ENCODE measurements at regions not wholly inside any gene's neighbourhood (a gene's known extent, or its start where the extent isn't known, plus 50 kb on each side); places are given as distances from the start of the nearest gene placed in this dataset.

GRCh38 chr22:34070531-34070930, 150.3 kb upstream of the LARGE1 start:
- Mint-ChIP-seq H3K36me3 (ENCODE audit: low read depth) (no peaks in the 10 kb centered on the region), H3K4me3 (no peak overlapping the region), H3K9me3 (peaks cover 49% of the 10 kb centered on the region), H3K4me1 (ENCODE audit: low read depth) (no peaks in the 10 kb centered on the region), H3K27me3 (ENCODE audit: low read depth) (no peaks in the 10 kb centered on the region), H3K27ac (no peak overlapping the region)
- no peak for DNase-seq (ENCODE audit: low spot score)

- H3K27ac Mint-ChIP-seq: no peak overlapping the region
- no peak for DNase-seq (ENCODE audit: low spot score)
Measured at GRCh38 chr22:34072585-34072984, 152.3 kb upstream of the LARGE1 start.

GRCh38 chr22:34080433-34080832, 160.2 kb upstream of the LARGE1 start:
- Mint-ChIP-seq H3K4me1 (ENCODE audit: low read depth) (no peaks in the 10 kb centered on the region), H3K4me3 (no peak overlapping the region), H3K9me3 (peaks cover 39% of the 10 kb centered on the region), H3K27me3 (ENCODE audit: low read depth) (no peaks in the 10 kb centered on the region), H3K36me3 (ENCODE audit: low read depth) (no peaks in the 10 kb centered on the region), H3K27ac (no peak overlapping the region)
- DNase-seq (ENCODE audit: low spot score): no peak

More at GRCh38 chr22:34072585-34072984, 152.3 kb upstream of the LARGE1 start:
- Mint-ChIP-seq H3K36me3 (ENCODE audit: low read depth) (no peaks in the 10 kb centered on the region), H3K4me1 (ENCODE audit: low read depth) (no peaks in the 10 kb centered on the region), H3K27me3 (ENCODE audit: low read depth) (no peaks in the 10 kb centered on the region), H3K9me3 (peaks cover 42% of the 10 kb centered on the region), H3K4me3 (no peak overlapping the region)

- no peaks in the 10 kb centered on the region for H3K27me3 Mint-ChIP-seq (ENCODE audit: low read depth)
- H3K9me3 Mint-ChIP-seq: peaks cover 64% of the 10 kb centered on the region
- peaks cover 2% of the 10 kb centered on the region for H3K36me3 Mint-ChIP-seq (ENCODE audit: low read depth)
- H3K4me1 Mint-ChIP-seq (ENCODE audit: low read depth): no peaks in the 10 kb centered on the region
- H3K4me3 Mint-ChIP-seq: no peak overlapping the region
- no peak for DNase-seq (ENCODE audit: low spot score)
- H3K27ac Mint-ChIP-seq: no peak overlapping the region
Measured at GRCh38 chr22:34096770-34097169, 176.5 kb upstream of the LARGE1 start.

GRCh38 chr22:34099278-34099677, 179.0 kb upstream of the LARGE1 start:
- Mint-ChIP-seq H3K36me3 (ENCODE audit: low read depth) (no peaks in the 10 kb centered on the region), H3K4me3 (no peak overlapping the region), H3K9me3 (peaks cover 50% of the 10 kb centered on the region), H3K27ac (no peak overlapping the region), H3K27me3 (ENCODE audit: low read depth) (no peaks in the 10 kb centered on the region), H3K4me1 (ENCODE audit: low read depth) (no peaks in the 10 kb centered on the region)
- DNase-seq (ENCODE audit: low spot score): no peak

- Mint-ChIP-seq H3K9me3 (peaks cover 31% of the 10 kb centered on the region), H3K27me3 (ENCODE audit: low read depth) (no peaks in the 10 kb centered on the region), H3K27ac (no peak overlapping the region), H3K4me1 (ENCODE audit: low read depth) (no peaks in the 10 kb centered on the region), H3K4me3 (no peak overlapping the region), H3K36me3 (ENCODE audit: low read depth) (no peaks in the 10 kb centered on the region)
- DNase-seq (ENCODE audit: low spot score): no peak
Measured at GRCh38 chr22:34102633-34103032, 182.4 kb upstream of the LARGE1 start.

- H3K27me3 Mint-ChIP-seq (ENCODE audit: low read depth): no peaks in the 10 kb centered on the region
- peaks cover 19% of the 10 kb centered on the region for H3K9me3 Mint-ChIP-seq
- no peak for DNase-seq (ENCODE audit: low spot score)
- H3K36me3 Mint-ChIP-seq (ENCODE audit: low read depth): no peaks in the 10 kb centered on the region
- H3K4me1 Mint-ChIP-seq (ENCODE audit: low read depth): no peaks in the 10 kb centered on the region
- no peak overlapping the region for H3K27ac Mint-ChIP-seq
- H3K4me3 Mint-ChIP-seq: no peak overlapping the region
Measured at GRCh38 chr22:34105461-34106062, 185.3 kb upstream of the LARGE1 start.

- H3K4me1 Mint-ChIP-seq (ENCODE audit: low read depth): no peaks in the 10 kb centered on the region
- no peaks in the 10 kb centered on the region for H3K36me3 Mint-ChIP-seq (ENCODE audit: low read depth)
- no peak overlapping the region for H3K27ac Mint-ChIP-seq
- H3K9me3 Mint-ChIP-seq: peaks cover 9% of the 10 kb centered on the region
- no peak overlapping the region for H3K4me3 Mint-ChIP-seq
- no peaks in the 10 kb centered on the region for H3K27me3 Mint-ChIP-seq (ENCODE audit: low read depth)
- DNase-seq (ENCODE audit: low spot score): no peak
Measured at GRCh38 chr22:34108168-34108567, 187.9 kb upstream of the LARGE1 start.

- Mint-ChIP-seq H3K27ac (no peak overlapping the region), H3K9me3 (peaks cover 6% of the 10 kb centered on the region), H3K4me1 (ENCODE audit: low read depth) (no peaks in the 10 kb centered on the region), H3K36me3 (ENCODE audit: low read depth) (no peaks in the 10 kb centered on the region), H3K4me3 (no peak overlapping the region), H3K27me3 (ENCODE audit: low read depth) (no peaks in the 10 kb centered on the region)
- DNase-seq (ENCODE audit: low spot score): no peak
Measured at GRCh38 chr22:34111210-34111824, 191.0 kb upstream of the LARGE1 start.

GRCh38 chr22:34113381-34113780, 193.1 kb upstream of the LARGE1 start:
- no peak overlapping the region for H3K27ac Mint-ChIP-seq
- H3K27me3 Mint-ChIP-seq (ENCODE audit: low read depth): no peaks in the 10 kb centered on the region
- no peak overlapping the region for H3K4me3 Mint-ChIP-seq
- H3K9me3 Mint-ChIP-seq: no peaks in the 10 kb centered on the region
- H3K36me3 Mint-ChIP-seq (ENCODE audit: low read depth): no peaks in the 10 kb centered on the region
- no peaks in the 10 kb centered on the region for H3K4me1 Mint-ChIP-seq (ENCODE audit: low read depth)
- no peak for DNase-seq (ENCODE audit: low spot score)

GRCh38 chr22:34114406-34114805, 194.1 kb upstream of the LARGE1 start:
- Mint-ChIP-seq H3K27me3 (ENCODE audit: low read depth) (no peaks in the 10 kb centered on the region), H3K4me3 (no peak overlapping the region), H3K27ac (no peak overlapping the region), H3K9me3 (no peaks in the 10 kb centered on the region), H3K36me3 (ENCODE audit: low read depth) (no peaks in the 10 kb centered on the region), H3K4me1 (ENCODE audit: low read depth) (no peaks in the 10 kb centered on the region)
- no peak for DNase-seq (ENCODE audit: low spot score)

GRCh38 chr22:34115722-34116121, 195.4 kb upstream of the LARGE1 start:
- H3K9me3 Mint-ChIP-seq: no peaks in the 10 kb centered on the region
- H3K27ac Mint-ChIP-seq: no peak overlapping the region
- no peak overlapping the region for H3K4me3 Mint-ChIP-seq
- no peaks in the 10 kb centered on the region for H3K4me1 Mint-ChIP-seq (ENCODE audit: low read depth)
- DNase-seq (ENCODE audit: low spot score): no peak
- no peaks in the 10 kb centered on the region for H3K27me3 Mint-ChIP-seq (ENCODE audit: low read depth)
- H3K36me3 Mint-ChIP-seq (ENCODE audit: low read depth): no peaks in the 10 kb centered on the region

- no peaks in the 10 kb centered on the region for H3K36me3 Mint-ChIP-seq (ENCODE audit: low read depth)
- H3K4me1 Mint-ChIP-seq (ENCODE audit: low read depth): no peaks in the 10 kb centered on the region
- no peak overlapping the region for H3K27ac Mint-ChIP-seq
- DNase-seq (ENCODE audit: low spot score): no peak
- H3K4me3 Mint-ChIP-seq: no peak overlapping the region
- H3K27me3 Mint-ChIP-seq (ENCODE audit: low read depth): no peaks in the 10 kb centered on the region
- H3K9me3 Mint-ChIP-seq: no peaks in the 10 kb centered on the region
Measured at GRCh38 chr22:34116126-34116525, 195.8 kb upstream of the LARGE1 start.

GRCh38 chr22:34122042-34122441, 201.8 kb upstream of the LARGE1 start:
- H3K9me3 Mint-ChIP-seq: peaks cover 18% of the 10 kb centered on the region
- H3K27ac Mint-ChIP-seq: no peak overlapping the region
- no peak for DNase-seq (ENCODE audit: low spot score)
- no peaks in the 10 kb centered on the region for H3K4me1 Mint-ChIP-seq (ENCODE audit: low read depth)
- no peaks in the 10 kb centered on the region for H3K36me3 Mint-ChIP-seq (ENCODE audit: low read depth)
- no peaks in the 10 kb centered on the region for H3K27me3 Mint-ChIP-seq (ENCODE audit: low read depth)
- no peak overlapping the region for H3K4me3 Mint-ChIP-seq

Measured in T-helper 2 cell treated with Interferon-gamma antibody and Interleukin-4, amounts not matched to agents 5 μg/mL and 100 μg/mL, for 36 hours (primary cell).